Mesothelial cell of epicardium (in vitro differentiated cells): ENCODE measurements at regions not wholly inside any gene's neighbourhood (a gene's known extent, or its start where the extent isn't known, plus 50 kb on each side); places are given as distances from the start of the nearest gene placed in this dataset.
A peak's percentile ranks its signal among the peaks of the same experiment; 100 is the strongest.

Source experiments
- DNase-seq, 2 experiments: peaks; one replicate each; pipeline ENCODE4 v3.0.0; 2021; ENCODE audit warnings: low spot score in 2 of 2; ENCODE audit not compliant: unreplicated experiment in 2 of 2
- H3K27ac Mint-ChIP-seq: 2 replicates; pipeline ENCODE4 v1.8.0; 2021; ENCODE audit warnings: mixed read lengths
- H3K27me3 Mint-ChIP-seq: 2 replicates; pipeline ENCODE4 v1.8.0; 2021; ENCODE audit warnings: low read depth, mixed read lengths
- H3K36me3 Mint-ChIP-seq: 2 replicates; pipeline ENCODE4 v1.8.0; 2021; ENCODE audit warnings: mixed read lengths
- H3K4me1 Mint-ChIP-seq: 2 replicates; pipeline ENCODE4 v1.8.0; 2021; ENCODE audit warnings: mixed read lengths
- H3K4me3 Mint-ChIP-seq: 2 replicates; pipeline ENCODE4 v1.8.0; 2021; ENCODE audit warnings: mild to moderate bottlenecking, moderate library complexity, mixed read lengths
- H3K9me3 Mint-ChIP-seq: 2 replicates; pipeline ENCODE4 v1.8.0; 2021; ENCODE audit warnings: mixed read lengths
- TF ChIP-seq, protein P1 (sequence below): fragments of 200-600 bp; sonication (generic); IDR thresholded peaks from one replicate; pipeline ENCODE4 v1.5.0; 2021; ENCODE audit warnings: antibody characterized with exemption; ENCODE audit not compliant: unreplicated experiment

DNA sequence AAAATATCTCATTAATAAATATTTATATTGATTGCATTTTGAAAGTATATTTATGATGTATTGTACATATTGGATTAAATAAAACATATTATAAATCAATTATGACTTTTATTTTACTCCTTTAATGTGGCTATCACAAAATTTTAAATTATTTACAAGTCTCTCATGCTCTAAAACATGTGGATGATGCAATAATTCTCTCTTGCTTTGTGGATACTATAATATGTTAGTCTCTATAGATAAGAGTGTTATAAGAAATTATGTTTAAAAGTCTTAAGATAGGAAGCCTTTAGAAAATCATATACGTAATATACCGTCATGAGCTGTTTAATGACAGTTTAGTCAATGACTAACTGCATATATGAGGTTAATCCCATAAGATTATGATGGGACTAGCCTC, 547.4 kb upstream of the ALCAM start:
- H3K27me3 Mint-ChIP-seq: no peaks in the 10 kb centered on the region
- TF ChIP-seq, protein P1, sequence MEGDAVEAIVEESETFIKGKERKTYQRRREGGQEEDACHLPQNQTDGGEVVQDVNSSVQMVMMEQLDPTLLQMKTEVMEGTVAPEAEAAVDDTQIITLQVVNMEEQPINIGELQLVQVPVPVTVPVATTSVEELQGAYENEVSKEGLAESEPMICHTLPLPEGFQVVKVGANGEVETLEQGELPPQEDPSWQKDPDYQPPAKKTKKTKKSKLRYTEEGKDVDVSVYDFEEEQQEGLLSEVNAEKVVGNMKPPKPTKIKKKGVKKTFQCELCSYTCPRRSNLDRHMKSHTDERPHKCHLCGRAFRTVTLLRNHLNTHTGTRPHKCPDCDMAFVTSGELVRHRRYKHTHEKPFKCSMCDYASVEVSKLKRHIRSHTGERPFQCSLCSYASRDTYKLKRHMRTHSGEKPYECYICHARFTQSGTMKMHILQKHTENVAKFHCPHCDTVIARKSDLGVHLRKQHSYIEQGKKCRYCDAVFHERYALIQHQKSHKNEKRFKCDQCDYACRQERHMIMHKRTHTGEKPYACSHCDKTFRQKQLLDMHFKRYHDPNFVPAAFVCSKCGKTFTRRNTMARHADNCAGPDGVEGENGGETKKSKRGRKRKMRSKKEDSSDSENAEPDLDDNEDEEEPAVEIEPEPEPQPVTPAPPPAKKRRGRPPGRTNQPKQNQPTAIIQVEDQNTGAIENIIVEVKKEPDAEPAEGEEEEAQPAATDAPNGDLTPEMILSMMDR: no peak
- no peak overlapping the region for H3K27ac Mint-ChIP-seq
- H3K4me1 Mint-ChIP-seq: peaks cover 12% of the 10 kb centered on the region
- no peak overlapping the region for H3K4me3 Mint-ChIP-seq
- peaks cover 21% of the 10 kb centered on the region for H3K9me3 Mint-ChIP-seq
- peaks cover 12% of the 10 kb centered on the region for H3K36me3 Mint-ChIP-seq
- DNase-seq: no peak

DNA sequence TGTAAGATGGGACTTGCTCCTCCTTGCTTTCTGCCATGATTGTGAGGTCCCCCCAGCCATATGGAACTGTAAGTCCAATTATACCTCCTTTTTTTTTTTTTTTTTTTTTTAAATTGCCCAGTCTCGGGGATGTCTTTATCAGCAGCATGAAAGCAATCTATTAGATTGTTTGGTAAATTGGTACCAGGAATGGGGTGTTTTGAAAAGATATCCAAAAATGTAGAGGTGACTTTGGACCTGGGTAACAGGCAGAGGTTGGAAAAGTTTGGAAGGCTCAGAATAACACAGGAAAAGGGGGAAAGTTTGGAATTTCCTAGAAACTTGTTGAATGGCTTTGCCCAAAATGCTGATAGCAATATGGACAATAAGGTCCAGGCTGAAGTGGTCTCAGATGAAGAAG, 545.8 kb upstream of the ALCAM start:
- Mint-ChIP-seq H3K4me3 (no peak overlapping the region), H3K9me3 (peaks cover 21% of the 10 kb centered on the region), H3K27ac (no peak overlapping the region), H3K27me3 (no peaks in the 10 kb centered on the region), H3K4me1 (peaks cover 7% of the 10 kb centered on the region), H3K36me3 (peaks cover 12% of the 10 kb centered on the region)
- DNase-seq: no peak
- TF ChIP-seq, protein P1: no peak

DNA sequence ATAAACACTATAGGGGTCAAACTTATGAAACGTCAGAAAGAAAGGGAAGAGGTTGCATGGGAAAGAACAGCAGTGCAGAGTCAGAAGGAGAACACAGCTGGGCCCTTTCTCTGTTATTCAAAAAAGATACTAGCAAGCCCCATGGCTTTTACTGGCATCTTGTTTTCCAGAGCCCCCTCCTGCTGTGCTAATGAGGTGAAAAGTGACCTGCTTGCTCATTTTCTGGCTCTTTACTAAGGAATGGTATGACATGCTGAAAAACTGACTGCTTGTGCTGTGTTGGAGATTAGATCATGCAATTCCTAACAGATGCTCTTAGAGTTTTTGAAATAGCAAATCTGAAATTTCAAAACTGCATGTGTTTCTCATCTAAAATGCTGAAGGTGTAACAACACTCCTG, 541.6 kb upstream of the ALCAM start:
- Mint-ChIP-seq H3K27ac (no peak overlapping the region), H3K36me3 (peaks cover 12% of the 10 kb centered on the region), H3K27me3 (no peaks in the 10 kb centered on the region), H3K4me3 (no peak overlapping the region), H3K4me1 (peaks cover 2% of the 10 kb centered on the region), H3K9me3 (peaks cover 20% of the 10 kb centered on the region)
- TF ChIP-seq, protein P1: no peak
- DNase-seq: no peak

DNA sequence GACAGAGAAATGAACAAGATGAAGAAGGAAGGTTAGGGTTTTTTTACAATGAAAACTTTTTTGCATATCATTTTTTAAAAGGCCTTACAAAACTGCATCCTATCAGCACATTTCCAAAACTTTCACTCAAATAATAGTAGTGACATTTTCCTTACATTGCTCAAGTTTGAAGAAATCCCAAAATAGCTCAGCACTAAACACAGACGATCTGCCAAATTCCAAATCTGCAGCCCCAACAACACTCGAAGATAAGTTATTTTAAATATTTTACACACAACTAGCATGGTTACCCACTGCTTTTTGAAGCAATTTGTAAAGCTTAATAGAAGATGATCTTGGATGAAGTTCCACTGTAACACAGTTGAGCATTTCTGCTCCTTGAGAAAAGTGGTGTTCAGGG, 535.6 kb upstream of the ALCAM start:
- Mint-ChIP-seq H3K4me1 (peaks cover 6% of the 10 kb centered on the region), H3K4me3 (no peak overlapping the region), H3K27me3 (no peaks in the 10 kb centered on the region), H3K36me3 (no peaks in the 10 kb centered on the region), H3K27ac (peak overlapping the region; percentile 65), H3K9me3 (no peaks in the 10 kb centered on the region)
- TF ChIP-seq, protein P1: no peak
- DNase-seq: no peak

DNA sequence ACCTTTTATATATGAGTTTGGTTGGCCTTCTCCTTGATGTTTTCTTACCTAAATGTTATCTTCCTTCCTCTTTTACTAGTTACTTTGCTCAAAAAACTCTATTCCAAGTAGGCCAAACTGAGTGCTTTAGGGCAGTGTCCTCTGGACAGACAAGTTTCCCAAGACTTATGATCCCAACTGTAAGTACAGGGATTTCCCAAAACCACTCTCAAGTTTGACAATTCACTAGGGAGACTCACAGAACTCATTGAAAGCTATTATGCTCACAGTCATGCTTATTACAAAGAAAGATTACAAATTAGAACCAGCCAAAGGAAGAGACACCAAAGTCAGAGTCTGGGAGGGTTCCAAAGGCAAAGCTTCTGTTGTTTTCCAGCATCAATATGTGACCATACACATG, 534.2 kb upstream of the ALCAM start:
- no peaks in the 10 kb centered on the region for H3K9me3 Mint-ChIP-seq
- no peaks in the 10 kb centered on the region for H3K36me3 Mint-ChIP-seq
- no peak overlapping the region for H3K4me3 Mint-ChIP-seq
- H3K4me1 Mint-ChIP-seq: peaks cover 10% of the 10 kb centered on the region
- no peak for DNase-seq
- TF ChIP-seq, protein P1: no peak
- no peaks in the 10 kb centered on the region for H3K27me3 Mint-ChIP-seq
- H3K27ac Mint-ChIP-seq: no peak overlapping the region

DNA sequence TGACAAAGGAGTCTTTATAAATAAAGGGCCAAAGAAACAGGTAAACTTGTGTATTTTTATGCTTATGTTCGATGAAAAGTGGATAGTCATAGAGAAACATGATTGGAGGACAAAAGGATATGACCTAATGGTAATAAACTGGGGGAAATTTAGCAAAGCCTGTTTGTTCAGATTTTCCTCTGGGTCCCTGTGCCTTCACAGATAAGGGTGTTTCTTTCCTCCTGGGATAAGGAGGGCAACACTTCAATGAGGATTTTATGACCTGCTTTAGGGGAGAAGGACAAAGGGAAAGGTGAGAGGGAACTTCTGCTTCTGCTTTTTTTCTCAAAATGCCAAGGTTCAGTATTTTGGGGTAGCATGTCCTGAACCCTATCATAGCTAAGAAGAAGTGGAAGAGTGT, 531.3 kb upstream of the ALCAM start:
- no peak overlapping the region for H3K27ac Mint-ChIP-seq

More for the DNA sequence above, 531.3 kb upstream of the ALCAM start:
- H3K4me1 Mint-ChIP-seq: peaks cover 10% of the 10 kb centered on the region
- no peaks in the 10 kb centered on the region for H3K36me3 Mint-ChIP-seq
- no peaks in the 10 kb centered on the region for H3K9me3 Mint-ChIP-seq
- H3K27me3 Mint-ChIP-seq: no peaks in the 10 kb centered on the region
- TF ChIP-seq, protein P1: no peak
- H3K4me3 Mint-ChIP-seq: no peak overlapping the region
- DNase-seq: no peak
